Activated CD8-positive, alpha-beta memory T cell treated with anti-CD3 and anti-CD28 coated beads for 36 hours (primary cell): ENCODE measurements at regions not wholly inside any gene's neighbourhood (a gene's known extent, or its start where the extent isn't known, plus 50 kb on each side); places are given as distances from the start of the nearest gene placed in this dataset.
"Not testable (repeated sequence)": the region's sequence is repeated elsewhere in the genome, so short reads cannot be mapped to it uniquely, and the experiment has no call there.

Experiments used
- CTCF ChIA-PET: fragments of 350-600 bp; sonication (Branson Sonifier 250); formaldehyde crosslinking; loops from one replicate; lab custom pipeline; 2021; ENCODE audit warnings: antibody characterized with exemption; lab: Charles Lee
- POLR2A ChIA-PET: fragments of 350-600 bp; sonication (Branson Sonifier 250); formaldehyde crosslinking; loops from one replicate; lab custom pipeline; 2021; ENCODE audit warnings: antibody characterized with exemption; lab: Charles Lee

GRCh38 chr6:94721459-94721858 is 855.9 kb upstream of the MANEA start:
- ChIA-PET CTCF (no interaction called here), POLR2A (no interaction called here)

- POLR2A ChIA-PET = no interaction called here
These were observed 863.9 kb upstream of the MANEA start for GRCh38 chr6:94713446-94713845.

GRCh38 chr6:94698773-94699172 is 878.6 kb upstream of the MANEA start:
- ChIA-PET CTCF (no interaction called here), POLR2A (no interaction called here)

More at GRCh38 chr6:94713446-94713845, 863.9 kb upstream of the MANEA start:
- CTCF ChIA-PET = no interaction called here

- POLR2A ChIA-PET = not testable (repeated sequence)
- CTCF ChIA-PET = interaction anchor here (0.5 kb wide), 1 partner anchor 16 kb away, joined by 3 read pairs; no protein-coding TSS in a partner anchor
These were observed 890.1 kb upstream of the MANEA start for GRCh38 chr6:94687255-94687654.

GRCh38 chr6:94683409-94683808 is 893.9 kb upstream of the MANEA start:
- POLR2A ChIA-PET = no interaction called here
- CTCF ChIA-PET = no interaction called here

- ChIA-PET CTCF (no interaction called here), POLR2A (no interaction called here)
These were observed 896.6 kb upstream of the MANEA start for GRCh38 chr6:94680669-94681212.

- POLR2A ChIA-PET = no interaction called here
- CTCF ChIA-PET = no interaction called here
These were observed 904.1 kb upstream of the MANEA start for GRCh38 chr6:94673251-94673650.

- CTCF ChIA-PET = no interaction called here
- POLR2A ChIA-PET = no interaction called here
These were observed 907.3 kb upstream of the MANEA start for GRCh38 chr6:94670017-94670416.

- ChIA-PET POLR2A (no interaction called here), CTCF (no interaction called here)
These were observed 908.5 kb upstream of the MANEA start for GRCh38 chr6:94668876-94669275.

- POLR2A ChIA-PET = no interaction called here
These were observed 918.4 kb upstream of the MANEA start for GRCh38 chr6:94658929-94659328.

GRCh38 chr6:94651239-94651638 is 926.1 kb upstream of the MANEA start:
- POLR2A ChIA-PET = no interaction called here
- CTCF ChIA-PET = no interaction called here

More at GRCh38 chr6:94658929-94659328, 918.4 kb upstream of the MANEA start:
- CTCF ChIA-PET = no interaction called here

GRCh38 chr6:94645191-94645590 is 932.1 kb upstream of the MANEA start:
- ChIA-PET POLR2A (no interaction called here), CTCF (no interaction called here)

- ChIA-PET CTCF (no interaction called here), POLR2A (no interaction called here)
These were observed 937.8 kb upstream of the MANEA start for GRCh38 chr6:94639564-94639963.

- ChIA-PET POLR2A (no interaction called here), CTCF (no interaction called here)
These were observed 940.5 kb upstream of the MANEA start for GRCh38 chr6:94636780-94637385.

- POLR2A ChIA-PET = no interaction called here
- CTCF ChIA-PET = no interaction called here
These were observed 953.7 kb upstream of the MANEA start for GRCh38 chr6:94623586-94623985.

- ChIA-PET CTCF (no interaction called here), POLR2A (no interaction called here)
These were observed 954.6 kb upstream of the MANEA start for GRCh38 chr6:94622783-94623182.

GRCh38 chr6:94600636-94601035 is 976.7 kb upstream of the MANEA start:
- ChIA-PET POLR2A (no interaction called here), CTCF (no interaction called here)

GRCh38 chr6:94597487-94597886 is 979.8 kb upstream of the MANEA start:
- CTCF ChIA-PET = interaction anchor here (0.6 kb wide), 1 partner anchor 16 kb away, joined by 3 read pairs; no protein-coding TSS in a partner anchor
- POLR2A ChIA-PET = no interaction called here

- CTCF ChIA-PET = no interaction called here
- POLR2A ChIA-PET = no interaction called here
These were observed 986.9 kb upstream of the MANEA start for GRCh38 chr6:94590416-94590815.

- ChIA-PET CTCF (no interaction called here), POLR2A (no interaction called here)
These were observed 989.0 kb upstream of the MANEA start for GRCh38 chr6:94588301-94588700.

- POLR2A ChIA-PET = no interaction called here
- CTCF ChIA-PET = no interaction called here
These were observed 993.1 kb upstream of the MANEA start for GRCh38 chr6:94584211-94584610.

- CTCF ChIA-PET = no interaction called here
- POLR2A ChIA-PET = no interaction called here
These were observed 1006.8 kb upstream of the MANEA start for GRCh38 chr6:94570581-94570980.
